H9 (cell line): ENCODE measurements at regions not wholly inside any gene's neighbourhood (a gene's known extent, or its start where the extent isn't known, plus 50 kb on each side); places are given as distances from the start of the nearest gene placed in this dataset.

Source experiments
- DNase-seq: peaks from one replicate; pipeline ENCODE4 v3.0.0-alpha.2; 2017
- H2AFZ ChIP-seq: one replicate; pipeline ENCODE4 v1.6.1; 2013; ENCODE audit warnings: mild to moderate bottlenecking, low read length, control low read depth, moderate library complexity
- H2AK5ac ChIP-seq: 2 replicates; pipeline ENCODE4 v1.6.1; 2013; ENCODE audit warnings: low read length, control low read depth, mixed read lengths; ENCODE audit not compliant: insufficient read length
- H2BK120ac ChIP-seq: one replicate; pipeline ENCODE4 v1.6.1; 2013; ENCODE audit warnings: low read depth, mild to moderate bottlenecking, low read length, control low read depth, inconsistent platforms; ENCODE audit not compliant: poor library complexity, severe bottlenecking
- H2BK12ac ChIP-seq: 2 replicates; pipeline ENCODE4 v1.6.1; 2013; ENCODE audit warnings: low read length, control low read depth, mixed read lengths, low read depth; ENCODE audit not compliant: insufficient read length
- H2BK15ac ChIP-seq: 2 replicates; pipeline ENCODE4 v1.6.1; 2013; ENCODE audit warnings: low read depth, low read length, control low read depth
- H2BK20ac ChIP-seq: one replicate; pipeline ENCODE4 v1.6.1; 2013; ENCODE audit warnings: low read depth, mild to moderate bottlenecking, low read length, control low read depth, inconsistent platforms; ENCODE audit not compliant: poor library complexity, severe bottlenecking
- H2BK5ac ChIP-seq: 2 replicates; pipeline ENCODE4 v1.6.1; 2013; ENCODE audit warnings: low read length, control low read depth, mixed read lengths; ENCODE audit not compliant: insufficient read length
- H3K14ac ChIP-seq: 2 replicates; pipeline ENCODE4 v1.6.1; 2013; ENCODE audit warnings: low read length, control low read depth; ENCODE audit not compliant: insufficient read depth
- H3K18ac ChIP-seq: 2 replicates; pipeline ENCODE4 v1.6.1; 2013; ENCODE audit warnings: low read depth, mild to moderate bottlenecking, mixed read lengths, low read length, control low read depth; ENCODE audit not compliant: insufficient read length
- H3K23ac ChIP-seq: 2 replicates; pipeline ENCODE4 v1.6.1; 2013; ENCODE audit warnings: low read length, control low read depth, mixed read lengths, low read depth; ENCODE audit not compliant: insufficient read length
- H3K23me2 ChIP-seq: 2 replicates; pipeline ENCODE4 v1.6.1; 2013; ENCODE audit warnings: low read depth, mild to moderate bottlenecking, mixed read lengths, low read length, control low read depth; ENCODE audit not compliant: insufficient read length, poor library complexity, severe bottlenecking
- H3K27ac ChIP-seq: 2 replicates; pipeline ENCODE4 v1.5.1; 2013; ENCODE audit warnings: low read length, control low read depth, mixed read lengths, low read depth; ENCODE audit not compliant: insufficient read length
- H3K27me3 ChIP-seq: 2 replicates; pipeline ENCODE4 v1.6.1; 2013; ENCODE audit warnings: low read length, control low read depth, inconsistent platforms; ENCODE audit not compliant: insufficient read depth
- H3K4ac ChIP-seq: 2 replicates; pipeline ENCODE4 v1.6.1; 2013; ENCODE audit warnings: low read depth, mild to moderate bottlenecking, control low read depth, inconsistent platforms, low read length, moderate library complexity
- H3K4me1 ChIP-seq: 2 replicates; pipeline ENCODE4 v1.6.1; 2013; ENCODE audit warnings: low read length, control low read depth, inconsistent platforms; ENCODE audit not compliant: insufficient read depth
- H3K4me2 ChIP-seq: 2 replicates; pipeline ENCODE4 v1.6.1; 2013; ENCODE audit warnings: low read length, control low read depth, mixed read lengths; ENCODE audit not compliant: insufficient read length, insufficient read depth
- H3K56ac ChIP-seq: 2 replicates; pipeline ENCODE4 v1.6.1; 2013; ENCODE audit warnings: low read depth, mild to moderate bottlenecking, mixed read lengths, low read length, control low read depth; ENCODE audit not compliant: insufficient read length
- H3K79me1 ChIP-seq: 2 replicates; pipeline ENCODE4 v1.6.1; 2013; ENCODE audit warnings: low read depth, mild to moderate bottlenecking, moderate library complexity, low read length, control low read depth, inconsistent platforms; ENCODE audit not compliant: insufficient read depth, poor library complexity, severe bottlenecking
- H3K79me2 ChIP-seq: 2 replicates; pipeline ENCODE4 v1.6.1; 2013; ENCODE audit warnings: low read length, control low read depth, inconsistent platforms; ENCODE audit not compliant: insufficient read depth
- H3K9ac ChIP-seq: 2 replicates; pipeline ENCODE4 v1.6.1; 2013; ENCODE audit warnings: low read length, control low read depth, mixed read lengths; ENCODE audit not compliant: insufficient read length; ENCODE audit errors: extremely low read depth
- H3K9me3 ChIP-seq: one replicate; pipeline ENCODE4 v1.6.1; 2013; ENCODE audit warnings: low read depth, low read length, inconsistent platforms; ENCODE audit not compliant: control insufficient read depth
- H3T11ph ChIP-seq: one replicate; pipeline ENCODE4 v1.6.1; 2013; ENCODE audit warnings: mild to moderate bottlenecking, low read length, control low read depth, inconsistent platforms
- H4K20me1 ChIP-seq: one replicate; pipeline ENCODE4 v1.6.1; 2013; ENCODE audit not compliant: control insufficient read depth, insufficient read length, insufficient read depth
- H4K5ac ChIP-seq: 2 replicates; pipeline ENCODE4 v1.6.1; 2013; ENCODE audit warnings: low read depth, mild to moderate bottlenecking, mixed read lengths, low read length, control low read depth; ENCODE audit not compliant: insufficient read length
- H4K8ac ChIP-seq: replicated peaks from 2 replicates; pipeline ENCODE4 v1.6.1; 2013; ENCODE audit warnings: low read length, control low read depth, mixed read lengths, low read depth; ENCODE audit not compliant: insufficient read length
- H4K91ac ChIP-seq: 2 replicates; pipeline ENCODE4 v1.6.1; 2013; ENCODE audit warnings: low read depth, mild to moderate bottlenecking, moderate library complexity, mixed read lengths, low read length, control low read depth; ENCODE audit not compliant: insufficient read length
- H3K27ac Mint-ChIP-seq, 3 experiments: 2 replicates in 2 of 3; 3 replicates in 1 of 3; pipeline ENCODE4 v1.8.0; 2020 to 2021; ENCODE audit warnings: mixed read lengths in 3 of 3, mild to moderate bottlenecking in 1 of 3, moderate library complexity in 1 of 3
- H3K27me3 Mint-ChIP-seq: 2 replicates; pipeline ENCODE4 v1.8.0; 2021; ENCODE audit warnings: low read depth, mild to moderate bottlenecking, moderate library complexity, mixed read lengths
- H3K36me3 Mint-ChIP-seq, 3 experiments: 2 replicates in 2 of 3; 3 replicates in 1 of 3; pipeline ENCODE4 v1.8.0; 2020 to 2021; ENCODE audit warnings: low read depth in 3 of 3, mixed read lengths in 3 of 3; ENCODE audit not compliant: insufficient read depth in 1 of 3
- H3K4me1 Mint-ChIP-seq, 2 experiments: 2 replicates each; pipeline ENCODE4 v1.8.0; 2020; ENCODE audit warnings: mixed read lengths in 2 of 2
- H3K4me3 Mint-ChIP-seq, 2 experiments: 2 replicates in 1 of 2; 3 replicates in 1 of 2; pipeline ENCODE4 v1.8.0; 2020 to 2021; ENCODE audit warnings: mild to moderate bottlenecking in 2 of 2, mixed read lengths in 2 of 2, moderate library complexity in 1 of 2
- H3K9me3 Mint-ChIP-seq, 2 experiments: 2 replicates in 1 of 2; 3 replicates in 1 of 2; pipeline ENCODE4 v1.8.0; 2020; ENCODE audit warnings: mild to moderate bottlenecking in 2 of 2, mixed read lengths in 2 of 2, moderate library complexity in 1 of 2
- CTCF ChIP-seq: fragments of 200-600 bp; sonication (generic); conservative IDR thresholded peaks from 3 replicates; pipeline ENCODE4 v1.8.0; 2021; ENCODE audit warnings: antibody characterized with exemption, mild to moderate bottlenecking
- WGBS: extraction: QIAGEN DNeasy Blood & Tissue Kit; methylation state at CpG from one replicate; pipeline ENCODE4 v1.1.7; 2013; ENCODE audit warnings: missing lambda C conversion rate, low lambda C conversion rate, mixed read lengths; ENCODE audit not compliant: insufficient read length; ENCODE audit errors: extremely low coverage; 5-methylcytosine and 5-hydroxymethylcytosine counted together

- Histone ChIP-seq H3K79me2 (no peaks in the 10 kb centered on the region), H4K5ac (no peak overlapping the region), H3K4me1 (no peaks in the 10 kb centered on the region), H3K4me2 (no peak overlapping the region), H4K20me1 (no peaks in the 10 kb centered on the region), H3T11ph (no peak overlapping the region), H4K8ac (no peak overlapping the region), H3K4ac (no peak overlapping the region), H3K9ac (no peak overlapping the region), H3K18ac (no peak overlapping the region), H3K14ac (no peak overlapping the region), H3K9me3 (no peaks in the 10 kb centered on the region), H3K23me2 (no peaks in the 10 kb centered on the region), H2AFZ (no peak overlapping the region), H3K23ac (no peak overlapping the region), H2BK120ac (no peak overlapping the region), H2BK5ac (no peak overlapping the region), H3K56ac (no peak overlapping the region), H2AK5ac (no peak overlapping the region), H4K91ac (no peak overlapping the region), H3K27me3 (no peaks in the 10 kb centered on the region), H2BK20ac (no peak overlapping the region), H3K27ac (no peak overlapping the region), H2BK15ac (no peak overlapping the region), H3K79me1 (no peaks in the 10 kb centered on the region), H2BK12ac (no peak overlapping the region)
- no peaks in the 10 kb centered on the region for H3K27me3 Mint-ChIP-seq
- no peak overlapping the region for H3K27ac Mint-ChIP-seq
- H3K4me3 Mint-ChIP-seq, result no peak overlapping the region
- H3K9me3 Mint-ChIP-seq, result no peaks in the 10 kb centered on the region
- no peaks in the 10 kb centered on the region for H3K36me3 Mint-ChIP-seq
- no CpG with 5 or more reads among the region's 1 CpG for WGBS
- TF ChIP-seq CTCF, result no peak
- DNase-seq, result no peak
- H3K4me1 Mint-ChIP-seq, result no peaks in the 10 kb centered on the region
Measured at GRCh38 chr3:118435851-118436350, 598.7 kb downstream of the IGSF11 start.
